GM19372 (cell line): ENCODE measurements at regions not wholly inside any gene's neighbourhood (a gene's known extent, or its start where the extent isn't known, plus 50 kb on each side); places are given as distances from the start of the nearest gene placed in this dataset.

Experiments used
- ATAC-seq: cut with Tn5 transposase; IDR thresholded peaks from one replicate; pipeline ENCODE4 v1.9.1; 2021; ENCODE audit warnings: mild to moderate bottlenecking, low read depth, moderate library complexity; ENCODE audit not compliant: unreplicated experiment

GRCh38 chr17:77763023-77763422, 195.5 kb upstream of the TNRC6C start:
- no peak for ATAC-seq

GRCh38 chr17:77763575-77763974, 194.9 kb upstream of the TNRC6C start:
- ATAC-seq, result no peak

GRCh38 chr17:77765292-77765691, 193.2 kb upstream of the TNRC6C start:
- no peak for ATAC-seq

GRCh38 chr17:77767148-77767547, 191.4 kb upstream of the TNRC6C start:
- ATAC-seq, result no peak

- ATAC-seq, result no peak
Measured at GRCh38 chr17:77768248-77768852, 190.2 kb upstream of the TNRC6C start.

- ATAC-seq, result no peak
Measured at GRCh38 chr17:77769215-77769614, 189.3 kb upstream of the TNRC6C start.

- no peak for ATAC-seq
Measured at GRCh38 chr17:77769762-77770161, 188.7 kb upstream of the TNRC6C start.

- ATAC-seq, result no peak
Measured at GRCh38 chr17:77770331-77771105, 188.0 kb upstream of the TNRC6C start.

- ATAC-seq, result no peak
Measured at GRCh38 chr17:77771145-77771544, 187.4 kb upstream of the TNRC6C start.

- no peak for ATAC-seq
Measured at GRCh38 chr17:77771587-77771986, 186.9 kb upstream of the TNRC6C start.

- ATAC-seq, result no peak
Measured at GRCh38 chr17:77771998-77772397, 186.5 kb upstream of the TNRC6C start.

GRCh38 chr17:77772461-77772897, 186.0 kb upstream of the TNRC6C start:
- ATAC-seq, result no peak

GRCh38 chr17:77772899-77773358, 185.6 kb upstream of the TNRC6C start:
- no peak for ATAC-seq

GRCh38 chr17:77774182-77774581, 184.3 kb upstream of the TNRC6C start:
- ATAC-seq, result no peak

- ATAC-seq, result no peak
Measured at GRCh38 chr17:77778636-77779489, 179.6 kb upstream of the TNRC6C start.

- ATAC-seq, result no peak
Measured at GRCh38 chr17:77779711-77780539, 178.6 kb upstream of the TNRC6C start.

- ATAC-seq, result no peak
Measured at GRCh38 chr17:77781536-77781935, 177.0 kb upstream of the TNRC6C start.

GRCh38 chr17:77782201-77782600, 176.3 kb upstream of the TNRC6C start:
- ATAC-seq, result no peak

- no peak for ATAC-seq
Measured at GRCh38 chr17:77782611-77783010, 175.9 kb upstream of the TNRC6C start.
